ENCODE measurements at regions not wholly inside any gene's neighbourhood (a gene's known extent, or its start where the extent isn't known, plus 50 kb on each side); places are given as distances from the start of the nearest gene placed in this dataset.
A peak's percentile ranks its signal among the peaks of the same experiment; 100 is the strongest.
"Not testable (repeated sequence)": the region's sequence is repeated elsewhere in the genome, so short reads cannot be mapped to it uniquely, and the experiment has no call there.

DNA sequence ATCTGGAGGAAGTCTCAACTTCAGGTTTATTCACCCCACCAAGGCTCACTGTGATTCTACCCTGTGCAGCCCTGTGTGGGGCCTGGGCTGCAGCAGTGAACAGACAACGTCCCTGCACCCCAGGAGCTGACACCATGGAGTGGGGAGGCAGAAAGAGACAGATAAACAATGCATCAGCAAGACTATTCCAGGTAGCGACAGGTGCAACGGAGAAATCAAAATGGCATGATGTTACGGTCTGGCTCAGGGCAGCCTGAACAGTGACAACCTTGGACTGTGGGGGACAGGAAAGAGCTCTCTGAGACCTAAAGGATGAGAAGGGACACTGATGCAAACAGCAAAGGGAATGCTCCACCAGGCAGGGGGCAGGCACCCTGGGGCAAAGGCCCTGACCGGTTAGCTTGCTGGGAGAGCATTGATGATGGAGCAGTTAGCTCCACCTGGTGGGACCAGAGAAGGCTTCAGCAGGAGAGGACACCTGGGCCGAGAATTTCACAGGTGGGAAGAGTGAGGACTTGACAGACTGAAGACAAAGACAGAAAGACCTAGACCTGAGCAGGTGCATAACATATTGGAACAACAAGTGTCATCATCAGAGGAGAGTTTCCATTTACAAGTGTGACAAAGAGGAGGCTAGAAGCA lies 589.9 kb downstream of the MATN1 start:
- DNase-seq: no peak

DNA sequence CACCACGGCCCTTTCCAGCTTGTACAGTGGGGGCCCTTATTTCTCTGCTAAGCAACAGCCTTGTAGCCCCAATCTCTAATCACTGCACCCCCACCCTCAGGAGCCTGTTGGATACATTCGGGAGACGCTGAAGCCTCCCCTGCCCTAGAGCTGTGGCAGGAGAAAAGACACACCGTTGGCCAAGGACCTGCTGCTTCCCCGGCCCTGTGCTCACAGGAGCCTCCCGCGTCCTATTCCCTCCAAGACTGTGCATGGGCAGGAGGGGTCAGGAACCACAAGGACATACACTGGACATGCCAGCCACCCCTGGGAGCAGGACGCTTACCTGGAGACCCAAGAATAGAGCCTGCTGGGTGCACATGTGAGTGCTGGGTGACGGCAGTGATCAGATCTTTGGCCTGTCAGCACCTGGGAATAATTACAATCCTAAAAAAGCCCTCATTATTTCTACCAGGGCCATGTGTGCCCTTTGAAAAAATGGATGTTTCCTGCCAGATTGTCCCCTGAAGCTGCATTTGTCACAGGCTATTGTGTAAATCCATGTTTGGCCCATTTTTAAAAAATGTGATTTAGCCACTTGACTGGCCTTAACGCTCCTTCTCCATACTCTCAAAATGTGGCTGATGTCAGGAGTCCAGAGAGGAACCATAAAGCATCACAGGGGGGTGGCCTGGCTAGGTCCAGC lies 590.6 kb downstream of the MATN1 start:
- no peak for DNase-seq

DNA sequence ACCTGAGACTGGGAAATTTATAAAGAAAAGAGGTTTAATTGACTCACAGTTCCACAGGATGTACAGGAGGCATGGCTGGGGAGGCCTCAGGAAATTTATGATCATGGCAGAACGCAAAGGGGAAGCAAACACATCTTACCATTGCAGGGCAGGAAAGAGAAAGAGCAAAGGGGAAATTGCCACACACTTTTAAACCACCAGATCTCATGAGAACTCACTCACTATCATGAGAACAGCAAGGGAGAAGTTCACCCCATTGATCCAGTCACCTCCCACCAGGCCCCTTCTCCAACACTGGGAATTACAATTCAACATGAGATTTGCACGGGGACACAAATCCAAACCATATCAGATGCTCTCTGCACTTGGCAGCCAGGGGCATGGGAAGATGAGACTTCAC lies 592.8 kb downstream of the MATN1 start:
- DNase-seq: not testable (repeated sequence)

DNA sequence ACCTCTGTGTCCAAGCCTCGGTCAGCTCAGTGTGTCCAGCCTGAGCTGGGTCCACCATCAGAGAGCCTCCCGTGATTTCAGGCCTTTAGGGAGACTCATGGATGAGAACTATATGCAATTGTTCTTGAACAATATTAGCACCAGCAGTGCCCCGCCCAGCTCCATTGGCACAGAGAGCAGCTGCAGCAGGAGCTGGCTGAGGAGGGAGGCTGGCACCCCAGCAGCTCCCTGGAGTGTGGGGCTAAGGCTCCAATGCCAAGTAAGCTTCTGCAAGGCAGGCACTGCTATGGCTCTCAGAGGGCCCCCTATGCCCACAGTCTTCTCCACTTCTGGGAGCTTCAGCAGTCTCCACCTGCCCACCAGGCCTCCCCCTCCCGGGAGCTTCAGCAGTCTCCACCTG lies 593.3 kb downstream of the MATN1 start:
- DNase-seq: no peak

DNA sequence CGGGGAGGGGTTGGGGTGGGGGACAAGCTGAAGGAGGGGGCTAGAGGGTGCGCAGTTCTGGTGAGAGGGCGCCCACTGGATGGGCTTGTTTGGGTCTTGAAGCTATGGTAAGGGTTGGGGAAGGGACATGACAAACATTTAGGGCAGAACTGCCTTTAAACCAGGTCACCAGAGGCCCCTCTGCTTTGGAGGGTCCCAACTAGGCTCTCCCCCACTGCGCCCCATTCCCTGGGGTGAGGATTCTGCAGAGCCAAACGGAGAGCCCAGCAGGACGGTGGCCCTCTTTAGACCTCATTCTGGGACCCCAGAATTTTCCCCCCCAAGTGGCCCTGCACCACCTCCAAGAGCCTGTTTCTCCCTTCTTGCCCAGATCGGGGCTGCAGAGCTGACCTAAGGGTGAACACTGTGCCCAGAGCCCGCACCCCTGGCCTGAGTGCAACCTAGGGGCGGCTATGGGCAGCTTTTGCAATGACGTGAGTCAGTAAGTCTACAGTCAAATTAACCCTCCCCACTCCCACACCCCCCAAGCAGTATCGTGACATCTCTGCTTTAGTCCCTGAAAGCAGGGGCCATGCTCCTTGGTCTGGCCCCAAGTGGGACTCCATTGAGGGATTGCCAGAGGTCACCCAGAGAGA lies 593.8 kb downstream of the MATN1 start:
- no peak for DNase-seq

DNA sequence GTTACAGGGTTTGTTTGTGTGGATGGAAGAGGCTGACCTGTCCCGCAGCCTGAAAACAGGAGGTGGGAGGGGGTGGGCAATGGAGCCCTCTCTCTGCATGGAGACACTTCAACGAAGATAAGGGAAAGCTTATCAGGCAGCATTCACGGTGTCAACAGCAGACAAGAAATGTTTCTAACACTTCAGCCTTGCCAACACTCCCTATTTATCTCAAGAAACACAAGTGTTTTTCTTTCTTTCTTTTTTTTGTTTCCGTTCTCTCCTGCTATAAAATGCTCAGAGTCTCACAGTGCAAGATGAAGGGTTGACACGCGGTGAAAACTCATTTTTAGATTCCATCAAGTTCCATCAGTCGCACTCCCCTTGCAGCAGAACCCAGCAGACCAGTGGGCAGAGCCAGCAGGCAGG lies 594.4 kb downstream of the MATN1 start:
- DNase-seq: no peak

DNA sequence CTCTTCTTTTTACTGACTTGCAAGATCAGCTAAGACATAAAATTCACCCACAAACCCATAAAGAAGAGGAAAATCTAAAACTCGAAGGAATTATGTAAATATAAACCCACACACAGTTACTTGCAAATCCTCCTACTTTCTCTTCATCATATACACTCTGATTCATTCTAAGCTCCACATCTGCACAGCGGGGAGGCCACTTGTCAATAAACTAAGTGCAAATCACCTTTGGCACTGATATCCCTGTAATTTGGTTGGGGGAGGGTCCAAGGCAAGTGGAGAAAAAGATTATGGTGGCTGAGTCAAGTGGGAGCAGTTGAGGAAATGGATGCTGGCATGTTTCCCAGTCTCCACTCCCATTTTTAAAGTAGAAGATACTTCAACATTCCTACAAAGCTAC lies 596.5 kb downstream of the MATN1 start:
- no peak for DNase-seq

DNA sequence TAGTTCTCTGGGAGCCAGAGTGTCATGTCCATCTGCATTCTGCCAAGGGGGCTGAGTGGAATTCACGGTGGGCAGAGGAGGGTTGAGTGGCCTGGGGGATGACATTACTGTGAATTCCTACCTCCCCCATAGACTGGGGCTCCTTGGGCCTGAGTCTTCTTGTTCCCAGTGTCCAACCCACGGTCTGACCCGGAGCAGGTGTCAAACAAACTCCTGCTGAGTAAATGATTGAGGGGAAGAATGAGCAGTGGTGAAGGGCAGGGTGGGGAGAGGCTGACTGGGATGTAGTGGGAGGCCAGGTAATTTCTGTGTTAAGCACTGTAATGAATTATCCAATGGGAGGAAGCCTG lies 597.6 kb downstream of the MATN1 start:
- DNase-seq: no peak

DNA sequence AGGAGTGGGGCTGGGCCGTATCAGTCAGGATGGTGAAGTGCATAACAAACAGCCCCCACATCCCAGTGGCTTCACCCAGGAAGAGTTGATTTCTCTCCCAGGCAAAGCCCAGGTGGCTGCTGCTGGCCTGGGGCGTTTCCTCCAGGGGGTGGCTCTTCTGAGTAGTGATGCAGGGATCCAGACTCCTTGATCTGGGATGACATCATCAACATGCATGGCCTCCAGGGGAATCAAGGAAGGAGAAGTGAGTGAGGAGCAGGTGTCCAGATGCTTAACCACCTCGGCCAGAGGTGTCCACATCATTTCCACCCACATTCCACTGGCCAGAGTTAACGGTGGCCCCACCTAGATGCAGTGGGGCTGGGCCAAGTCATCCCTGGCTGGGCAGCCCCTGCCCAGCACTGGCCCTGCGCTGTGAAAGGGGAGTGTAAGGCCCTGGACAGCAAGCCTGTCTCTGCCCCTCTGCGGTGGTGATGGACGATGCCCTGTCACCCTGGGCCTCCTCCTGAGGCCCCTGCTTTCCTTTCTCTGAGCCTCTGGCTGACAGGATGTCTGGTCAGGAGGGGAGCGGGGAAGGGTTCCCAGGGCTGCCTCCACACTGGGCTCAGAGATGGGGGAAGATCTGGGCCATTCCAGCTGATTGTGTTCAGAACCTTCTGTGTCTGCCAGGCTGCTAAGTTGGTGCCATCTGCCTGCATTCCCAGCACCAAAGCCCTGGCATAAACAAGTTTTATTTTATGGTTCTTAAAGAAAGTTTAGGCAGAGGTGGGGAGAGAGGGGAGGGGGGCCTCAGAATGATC lies 598.2 kb downstream of the MATN1 start:
- DNase-seq: no peak

DNA sequence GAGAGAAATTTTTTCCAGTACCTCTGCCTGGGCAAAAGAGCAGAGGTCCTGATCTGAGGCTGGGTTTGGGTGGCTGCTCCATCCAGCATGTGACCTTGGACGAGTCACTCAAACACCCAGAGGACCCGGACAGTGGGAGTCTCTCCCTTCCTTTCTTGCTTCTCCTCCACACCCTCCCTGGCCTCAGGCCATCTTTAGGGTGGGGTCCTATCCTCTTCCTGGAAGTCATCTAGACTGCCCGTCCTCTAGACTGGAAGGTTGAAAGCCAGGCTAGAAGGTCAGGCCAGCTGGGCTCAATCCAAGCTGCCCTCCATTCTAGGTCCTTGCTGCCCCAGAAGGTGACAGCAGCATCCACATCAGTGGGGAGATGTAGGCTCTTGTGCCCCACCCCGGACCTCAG lies 599.5 kb downstream of the MATN1 start:
- DNase-seq: no peak

DNA sequence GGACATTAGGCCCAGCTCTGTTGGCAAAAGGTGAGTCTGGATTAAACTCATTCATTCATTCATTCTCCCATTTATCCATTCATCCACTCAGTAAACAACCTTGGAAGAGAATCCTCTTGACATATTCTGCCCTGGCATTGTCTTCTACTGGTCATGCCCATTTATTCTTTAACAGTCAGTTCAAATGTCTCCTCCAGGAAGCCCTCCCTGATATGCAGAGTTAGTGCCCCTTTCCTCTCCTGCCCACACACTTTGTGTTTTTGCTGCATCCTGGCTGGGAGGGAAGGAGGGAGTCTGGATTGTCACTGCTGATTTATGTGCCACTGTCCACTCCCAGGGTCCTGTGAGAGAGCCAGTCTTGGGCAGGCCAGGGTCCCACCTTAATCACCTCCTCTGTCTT lies 600.3 kb downstream of the MATN1 start:
- no peak for DNase-seq

DNA sequence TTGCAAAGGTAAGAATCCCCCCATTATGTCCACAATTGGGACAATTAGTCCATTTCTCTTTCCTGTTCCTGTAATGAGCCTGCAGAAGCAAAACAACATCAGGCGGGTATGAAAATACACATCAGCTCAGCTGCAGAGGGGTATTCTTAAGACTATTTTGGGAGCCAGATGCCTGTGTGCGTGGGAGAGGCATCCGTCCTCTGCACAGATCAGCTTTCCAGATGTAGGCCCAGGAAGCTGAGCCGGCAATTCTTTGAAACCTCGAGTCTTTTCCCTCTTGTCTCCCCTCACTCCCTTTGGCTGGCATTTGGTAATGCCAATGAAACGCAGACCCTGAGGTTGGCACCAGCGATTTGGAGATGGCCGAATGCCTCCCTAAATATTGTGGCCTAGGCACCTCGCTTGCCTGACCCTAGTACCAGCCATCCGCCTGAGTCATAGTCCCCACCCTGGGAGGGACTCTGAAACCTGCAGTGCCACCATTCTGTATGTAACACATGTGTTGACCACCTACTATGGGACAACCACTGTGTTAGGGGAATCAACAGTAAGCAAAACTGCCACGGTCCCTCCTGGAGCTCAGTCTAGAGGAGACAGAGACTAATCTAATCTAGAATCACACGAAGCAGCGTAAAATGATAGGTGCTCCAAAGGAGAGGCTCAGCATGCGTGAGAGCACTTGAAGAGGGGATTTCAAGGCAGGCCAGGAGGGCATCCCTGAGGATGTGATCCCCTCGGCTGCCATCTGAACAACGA lies 603.0 kb downstream of the MATN1 start:
- no peak for DNase-seq

DNA sequence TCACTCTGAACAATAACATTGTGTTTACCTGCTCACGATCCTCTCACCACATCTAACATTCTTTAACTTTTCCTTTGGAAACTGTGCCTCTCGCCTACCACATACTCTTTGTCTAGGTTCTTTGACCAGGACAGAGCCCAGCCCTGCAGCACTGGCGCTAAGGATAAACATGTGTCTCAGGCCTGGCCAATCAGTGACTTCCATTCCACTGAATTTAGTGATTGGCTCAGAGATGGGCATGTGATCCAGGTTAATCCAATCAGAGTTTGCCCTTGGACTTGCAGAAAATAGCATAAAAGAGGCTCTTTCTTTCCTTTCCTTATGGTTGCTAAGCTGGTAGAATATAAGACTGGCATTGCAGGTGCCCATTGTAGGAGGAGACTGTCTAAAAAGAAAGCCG lies 605.7 kb downstream of the MATN1 start:
- no peak for DNase-seq

DNA sequence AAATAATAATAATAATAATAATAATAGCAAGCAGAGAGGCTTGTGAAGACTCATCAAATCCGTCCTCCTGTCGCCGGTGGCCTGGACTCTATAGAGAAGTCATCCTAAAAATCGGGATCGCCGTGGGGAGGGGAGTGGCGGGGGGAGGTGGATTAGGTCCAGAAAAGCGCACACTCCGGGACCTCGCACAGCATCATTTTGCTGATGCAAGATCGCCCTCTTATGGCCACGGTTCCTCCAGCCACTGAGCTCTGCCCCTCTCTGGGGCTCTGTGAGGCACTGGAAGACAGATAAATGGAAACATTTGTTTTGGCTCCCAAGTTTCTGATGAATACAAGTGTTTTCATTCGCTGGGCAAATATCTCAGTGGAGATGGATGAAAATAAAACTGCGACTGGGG lies 612.0 kb downstream of the MATN1 start:
- peak; percentile 62 for DNase-seq

DNA sequence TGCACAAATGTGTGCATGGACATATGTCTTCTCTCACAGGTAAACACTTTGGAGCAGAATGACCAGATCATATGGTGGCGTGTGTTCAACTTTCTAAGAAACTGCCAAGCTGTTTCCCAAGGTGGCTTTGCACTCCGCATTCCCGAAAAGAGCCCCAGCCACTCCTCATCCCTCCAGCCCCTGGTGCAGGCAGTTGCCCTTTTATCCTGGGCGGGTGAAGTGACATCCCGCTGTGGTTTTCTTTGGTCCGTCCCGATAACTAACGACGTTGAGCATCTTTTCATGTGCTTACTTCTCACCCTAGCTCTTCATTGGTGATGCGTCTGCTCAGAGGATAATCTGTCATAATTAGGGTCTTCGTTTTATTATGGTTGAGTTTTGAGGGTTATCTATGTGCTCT lies 612.5 kb downstream of the MATN1 start:
- no peak for DNase-seq

DNA sequence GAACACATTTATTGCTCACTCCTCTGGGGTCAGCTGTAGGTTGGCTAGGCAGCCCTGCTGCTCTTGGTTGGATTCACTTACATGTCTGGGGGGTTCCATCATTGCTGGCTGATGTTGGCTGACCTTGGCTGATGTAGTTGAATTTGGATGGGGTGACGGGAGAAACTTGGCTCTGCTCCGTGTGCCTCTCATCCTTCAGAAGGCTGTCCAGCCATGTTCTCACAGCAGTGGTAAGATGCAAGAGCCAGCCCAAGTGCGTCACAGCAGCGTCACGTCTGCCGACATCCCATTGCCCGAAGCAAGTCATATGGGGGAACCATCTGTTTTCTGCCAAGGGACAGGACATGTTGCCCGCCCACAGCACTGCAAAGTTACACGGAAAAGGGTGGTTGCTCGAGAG lies 613.5 kb downstream of the MATN1 start:
- DNase-seq: no peak

DNA sequence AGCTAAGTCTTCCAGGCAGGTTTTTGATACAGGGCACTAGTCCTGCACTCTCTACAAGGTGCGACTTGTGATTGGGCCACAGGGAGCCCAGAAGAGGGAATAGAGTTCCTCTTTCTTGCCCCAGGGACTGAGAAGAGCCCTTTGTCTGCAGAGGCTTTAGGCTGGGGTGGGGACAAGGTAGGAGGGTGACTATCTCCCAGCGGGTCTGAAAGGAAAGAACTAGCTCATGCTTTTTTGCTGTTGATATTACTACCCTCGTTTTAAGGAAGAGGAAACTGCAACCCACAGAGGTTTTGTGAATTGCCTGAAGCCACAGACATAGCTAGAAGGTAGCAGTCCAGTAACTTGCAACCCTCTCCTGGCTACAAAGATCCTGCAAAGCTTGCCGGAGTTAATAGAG lies 615.2 kb downstream of the MATN1 start:
- DNase-seq: no peak

DNA sequence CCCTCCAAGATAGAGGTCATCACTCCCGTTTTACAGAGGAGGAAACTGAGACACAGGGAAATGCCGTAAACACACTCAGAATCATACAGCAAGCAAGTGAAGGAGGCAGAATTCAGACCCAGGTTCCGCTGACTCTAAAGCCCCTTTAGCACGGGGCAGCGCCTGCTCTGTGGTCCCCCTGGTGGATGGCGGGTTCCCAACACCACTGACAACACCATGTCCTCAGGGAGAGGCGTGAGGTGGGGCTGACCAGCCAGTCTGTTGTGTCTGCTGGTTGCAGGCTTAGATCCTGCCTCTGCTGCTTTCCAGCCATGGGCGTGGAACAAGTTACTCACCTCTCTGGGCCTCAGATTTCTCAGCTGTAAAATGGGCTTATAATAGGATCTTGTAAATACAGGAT lies 617.3 kb downstream of the MATN1 start:
- no peak for DNase-seq

DNA sequence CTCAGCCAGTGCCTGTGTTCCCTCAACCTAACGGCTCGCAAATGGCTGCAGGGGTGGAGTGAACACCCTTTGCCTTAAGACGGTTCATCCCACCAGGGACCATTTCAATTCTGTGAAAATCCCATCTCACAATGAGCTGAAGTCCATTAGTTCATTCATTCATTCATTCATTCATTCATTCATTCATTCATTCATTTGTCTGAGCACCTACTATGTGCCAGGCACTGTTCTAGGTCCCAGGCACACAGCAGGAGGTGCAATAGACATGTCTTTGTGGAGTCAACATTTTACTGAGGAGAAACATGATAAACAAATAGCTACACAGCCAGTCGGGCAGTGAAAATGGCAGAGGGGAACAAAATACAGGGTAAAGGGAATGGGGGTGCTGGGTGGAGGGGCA lies 618.8 kb downstream of the MATN1 start:
- no peak for DNase-seq

DNA sequence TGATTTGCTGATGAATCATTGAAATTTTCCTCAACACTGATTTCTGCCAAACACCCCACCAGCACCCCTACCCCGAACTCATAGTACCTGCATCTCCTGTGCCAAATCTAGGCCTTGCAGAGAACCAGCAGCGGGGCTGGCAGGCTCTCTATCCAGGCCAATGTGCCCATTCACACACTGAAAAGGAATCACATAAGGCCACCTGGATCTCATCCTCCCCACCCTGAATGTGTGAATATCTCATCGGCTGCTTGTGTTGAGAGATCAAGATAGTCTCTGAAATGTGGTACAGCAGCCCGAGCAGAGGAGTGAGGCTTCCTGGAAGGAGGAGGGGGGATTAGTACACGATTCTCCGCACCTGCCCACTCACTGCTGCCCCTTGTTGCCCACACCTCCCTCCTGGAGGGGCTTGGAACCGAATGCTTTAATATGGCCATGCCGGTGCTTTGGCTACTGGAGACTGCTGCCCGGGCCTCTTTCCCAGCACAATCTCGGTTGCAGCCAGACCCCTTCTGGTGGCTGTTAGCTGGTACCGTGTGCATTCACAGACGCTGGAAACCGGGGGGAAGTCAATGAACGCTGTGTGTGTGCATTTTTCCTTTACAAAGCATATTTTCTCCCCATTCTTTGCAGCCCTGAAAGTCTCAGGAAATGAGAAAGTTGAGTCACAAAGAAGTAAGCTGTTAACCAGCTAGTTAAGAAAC lies 619.5 kb downstream of the MATN1 start:
- DNase-seq: no peak

DNA sequence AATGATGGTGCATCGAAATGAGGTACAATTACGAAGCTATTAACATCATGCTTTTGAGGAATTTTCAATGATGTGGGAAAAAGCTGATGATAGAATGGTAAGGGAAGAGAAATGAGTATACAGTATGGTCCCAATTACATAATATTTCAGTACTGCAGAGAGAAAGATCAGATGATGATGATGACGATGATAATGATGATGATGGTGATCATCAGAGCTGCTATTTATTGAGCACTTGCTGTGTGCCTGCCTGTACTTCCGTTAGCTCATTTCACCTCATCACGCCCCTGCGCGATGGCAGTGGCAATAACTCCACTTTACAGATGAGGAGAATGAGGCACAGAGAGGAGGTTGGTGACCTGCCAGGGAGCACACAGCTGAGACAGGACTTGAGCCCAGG lies 620.8 kb downstream of the MATN1 start:
- DNase-seq: no peak

DNA sequence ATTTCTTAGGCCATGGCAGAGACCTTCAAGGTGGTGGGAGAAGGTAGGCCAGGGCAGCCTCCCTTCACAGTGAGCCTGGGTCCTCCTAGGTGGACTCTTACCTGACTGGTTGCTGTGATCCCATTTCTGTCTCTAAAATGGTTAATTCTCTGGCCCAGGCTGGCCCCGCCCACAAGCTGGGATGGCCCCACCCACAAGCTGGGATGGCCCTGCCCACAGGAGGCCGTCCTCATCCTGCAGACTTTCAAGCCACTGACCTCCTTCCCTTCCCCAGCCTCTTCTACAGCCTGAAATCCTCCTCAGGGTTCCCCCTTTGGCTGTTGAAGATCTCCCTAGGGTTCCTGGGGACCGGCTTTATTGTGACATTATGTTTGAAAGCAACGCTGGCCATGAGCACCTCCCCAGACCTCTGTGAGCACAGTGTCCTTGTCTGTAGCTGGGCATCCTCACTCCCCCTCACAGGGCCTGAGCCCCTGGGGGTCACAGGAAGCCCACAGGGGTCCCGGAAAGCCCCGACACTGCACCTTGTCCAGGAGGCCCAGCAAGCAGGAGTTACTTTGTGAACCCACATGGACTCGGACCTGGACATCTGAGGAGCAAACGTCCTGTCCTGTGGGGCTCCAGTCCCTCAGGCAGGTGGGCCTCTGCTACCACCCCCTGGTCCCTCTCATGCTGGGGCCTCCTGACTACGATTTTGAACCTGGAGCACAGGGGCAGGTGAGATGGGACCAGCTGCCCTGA lies 621.7 kb downstream of the MATN1 start:
- no peak for DNase-seq

Data from activated CD8-positive, alpha-beta memory T cell treated with anti-CD3 and anti-CD28 coated beads, Interleukin-2, amount 50 U/mL, for 48 hours (primary cell).